HuH-7 (cell line): ENCODE measurements at regions not wholly inside any gene's neighbourhood (a gene's known extent, or its start where the extent isn't known, plus 50 kb on each side); places are given as distances from the start of the nearest gene placed in this dataset.
A peak's percentile ranks its signal among the peaks of the same experiment; 100 is the strongest.
"Not testable (repeated sequence)": the region's sequence is repeated elsewhere in the genome, so short reads cannot be mapped to it uniquely, and the experiment has no call there.

Experiments
- DNase-seq: peaks from one replicate; pipeline ENCODE4 v3.0.0; 2011; ENCODE audit warnings: low spot score

DNA sequence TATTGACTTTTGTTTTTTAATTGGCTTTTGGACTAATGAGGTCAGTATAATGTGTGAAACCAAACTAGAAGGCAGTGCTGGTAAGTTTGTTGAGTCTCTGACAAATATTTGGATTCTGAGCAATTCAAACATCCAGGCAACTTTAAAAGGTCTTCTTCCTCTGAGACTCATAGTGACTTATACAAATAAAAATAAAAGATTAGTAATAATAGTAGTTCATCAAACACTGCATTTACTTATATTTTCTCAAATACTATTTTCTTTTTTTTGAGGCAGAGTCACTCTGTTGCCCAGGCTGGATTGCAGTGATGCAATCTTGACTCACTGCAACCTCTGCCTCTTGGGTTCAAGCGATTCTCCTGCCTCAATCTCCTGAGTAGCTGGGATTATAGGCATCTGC is 337.9 kb downstream of the DAD1 start:
- no peak for DNase-seq

- DNase-seq = no peak
These were observed 339.3 kb downstream of the DAD1 start for GRCh38 chr14:22249770-22250169.

DNA sequence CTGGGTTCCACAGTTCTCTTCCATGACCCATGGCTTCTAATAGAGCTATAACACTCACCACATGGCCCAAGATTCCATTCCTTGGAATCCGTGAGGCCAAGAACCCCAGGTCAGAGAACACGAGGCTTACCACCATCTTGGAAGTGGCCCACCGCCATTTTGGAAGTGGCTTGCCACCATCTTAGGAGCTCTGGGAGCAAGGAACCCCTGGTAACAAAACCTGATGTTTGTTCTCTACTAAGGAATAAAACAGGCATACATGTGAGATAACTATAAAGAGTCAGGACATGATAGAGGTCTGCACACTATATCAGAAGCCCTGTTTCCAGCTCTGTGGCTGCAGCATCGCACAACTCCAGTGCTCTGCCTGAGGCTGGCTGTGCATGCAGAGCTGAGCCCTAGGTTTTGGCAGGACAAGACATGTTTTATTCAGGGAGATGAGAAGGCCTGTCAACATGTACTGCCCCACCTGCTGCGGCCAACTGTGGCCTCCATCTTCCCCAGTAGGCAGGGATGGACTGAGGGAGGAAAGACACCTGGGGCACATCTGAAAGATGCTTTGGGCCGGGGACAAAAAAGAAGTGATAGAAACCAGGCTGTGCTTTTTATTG is 344.9 kb downstream of the DAD1 start:
- DNase-seq = no peak

DNA sequence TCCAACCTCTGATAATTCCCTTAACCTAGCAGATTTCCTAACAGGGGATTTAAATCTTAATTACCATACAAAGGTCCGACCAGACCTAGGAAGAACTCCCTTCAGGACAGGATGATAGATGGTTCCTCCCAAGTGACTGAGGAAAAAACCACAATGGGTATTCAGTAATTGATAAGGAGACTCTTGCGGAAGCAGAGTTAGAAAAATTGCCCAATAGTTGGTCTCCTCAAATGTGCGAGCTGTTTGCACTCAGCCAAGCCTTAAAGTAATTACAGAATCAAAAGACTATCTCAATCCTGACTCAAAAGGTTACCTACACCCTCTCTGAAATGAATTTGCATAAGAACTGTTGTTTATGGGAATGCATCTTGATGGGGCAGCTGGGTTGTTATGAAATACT is 350.7 kb downstream of the DAD1 start:
- DNase-seq = not testable (repeated sequence)

- no peak for DNase-seq
These were observed 355.6 kb downstream of the DAD1 start for GRCh38 chr14:22233377-22233776.

GRCh38 chr14:22232933-22233332 is 356.1 kb downstream of the DAD1 start:
- DNase-seq = no peak

DNA sequence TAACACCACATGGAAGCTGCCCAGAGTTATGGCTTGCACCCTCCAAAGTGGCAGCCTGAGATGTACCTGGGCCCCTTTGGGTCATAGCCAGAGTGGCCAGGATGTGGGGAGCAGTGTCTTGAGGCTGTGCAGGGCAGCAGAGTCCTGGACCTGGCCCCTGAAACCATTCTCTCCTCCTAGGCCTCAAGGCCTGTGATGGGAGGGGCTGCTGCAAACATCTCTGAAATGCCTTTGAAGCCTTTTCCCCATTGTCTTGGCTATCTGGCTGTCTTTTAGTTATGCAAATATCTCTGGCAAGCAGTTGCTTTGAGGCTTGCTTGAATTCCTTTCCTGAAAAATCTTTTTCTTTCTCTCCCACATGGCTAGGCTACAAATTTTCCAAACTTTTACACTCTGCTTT is 356.5 kb downstream of the DAD1 start:
- no peak for DNase-seq

DNA sequence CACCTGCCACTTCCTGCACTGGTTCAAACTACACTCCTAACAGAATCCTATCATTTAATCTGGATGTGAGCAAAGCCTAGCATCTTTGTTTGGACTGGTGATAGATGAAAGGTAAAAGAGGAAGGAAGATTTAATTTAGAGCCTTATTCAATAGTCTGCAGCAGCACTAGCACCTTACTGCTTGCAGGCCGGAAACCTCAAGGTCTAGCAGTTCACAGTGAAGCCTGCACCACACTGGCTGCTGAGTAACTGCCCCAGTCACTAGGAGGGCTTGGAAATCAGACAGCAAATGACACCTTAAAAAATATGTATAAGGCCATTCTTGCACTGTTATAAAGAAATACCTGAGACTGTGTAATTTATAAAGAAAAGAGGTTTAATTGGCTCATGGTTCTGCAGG is 358.0 kb downstream of the DAD1 start:
- no peak for DNase-seq

- DNase-seq = no peak
These were observed 358.5 kb downstream of the DAD1 start for GRCh38 chr14:22230517-22230916.

GRCh38 chr14:22227084-22227483 is 361.9 kb downstream of the DAD1 start:
- DNase-seq = no peak

- DNase-seq = peak; percentile 3
These were observed 362.6 kb downstream of the DAD1 start for GRCh38 chr14:22226381-22226780.

DNA sequence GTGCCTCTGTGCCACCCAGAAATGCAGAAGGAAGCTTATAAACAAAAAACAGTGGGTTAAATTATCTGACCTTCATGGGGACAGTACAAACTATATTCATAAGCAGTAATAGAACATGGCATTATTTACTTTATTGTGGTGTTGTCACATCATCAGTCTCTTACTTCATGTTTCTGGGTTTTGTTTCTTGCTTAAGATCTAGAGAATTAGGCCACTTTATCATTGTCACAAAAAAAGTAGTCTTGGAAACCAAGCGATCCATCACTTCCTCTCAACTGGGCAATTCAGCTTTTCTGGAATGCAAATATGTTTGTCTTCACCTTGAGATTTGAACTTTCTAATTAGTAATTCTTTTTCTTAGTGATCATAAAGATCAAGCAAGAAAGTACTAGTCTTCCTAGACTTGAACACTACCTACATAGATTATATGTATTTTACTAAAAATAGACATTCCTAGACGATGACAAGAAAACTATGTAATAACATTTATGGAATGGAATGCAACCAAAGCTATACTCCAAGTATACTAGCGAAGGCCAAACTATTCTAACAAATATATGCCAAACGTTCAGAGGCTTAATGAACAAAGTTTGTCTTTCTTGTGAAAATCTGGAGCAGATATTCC is 363.4 kb downstream of the DAD1 start:
- no peak for DNase-seq

DNA sequence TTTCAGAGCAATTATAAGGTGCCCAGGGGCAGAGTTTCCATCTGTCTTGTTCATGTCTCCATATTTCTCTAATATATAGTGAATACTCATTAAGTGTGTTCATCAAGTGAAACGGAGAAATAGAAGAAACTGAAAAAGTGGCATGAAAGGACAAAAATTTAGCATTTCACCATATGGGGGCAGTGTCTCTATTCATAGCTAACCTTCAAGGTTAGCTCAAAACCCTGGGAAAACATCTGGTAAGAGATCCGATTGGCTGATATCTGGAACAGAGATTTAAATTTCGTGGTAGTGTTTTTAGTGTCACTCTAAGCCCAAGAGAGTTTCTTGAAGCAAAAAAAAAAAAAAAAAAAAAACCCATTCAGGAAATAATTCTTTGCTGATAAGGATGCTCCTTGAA is 367.5 kb downstream of the DAD1 start:
- peak; percentile 14 for DNase-seq

DNA sequence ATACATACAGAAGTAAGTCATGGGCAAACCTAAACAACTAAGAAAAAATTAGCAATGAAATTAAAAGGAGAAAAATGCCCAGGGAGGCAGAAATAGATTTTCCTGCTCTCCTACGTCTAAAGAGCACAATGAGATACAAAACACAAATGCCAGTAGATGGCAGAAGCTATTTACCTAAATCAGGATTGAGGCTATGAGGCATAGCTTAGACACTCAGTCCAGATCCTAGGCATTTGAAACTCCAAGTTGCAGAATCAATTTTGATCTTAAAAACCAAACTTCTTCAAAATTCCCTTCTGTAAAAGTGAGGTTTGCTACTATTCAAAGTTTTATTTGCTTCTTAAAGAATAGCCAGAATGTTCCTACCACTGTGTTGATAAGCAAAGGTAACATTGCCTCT is 368.6 kb downstream of the DAD1 start:
- DNase-seq = no peak

- no peak for DNase-seq
These were observed 370.3 kb downstream of the DAD1 start for GRCh38 chr14:22218728-22219127.

DNA sequence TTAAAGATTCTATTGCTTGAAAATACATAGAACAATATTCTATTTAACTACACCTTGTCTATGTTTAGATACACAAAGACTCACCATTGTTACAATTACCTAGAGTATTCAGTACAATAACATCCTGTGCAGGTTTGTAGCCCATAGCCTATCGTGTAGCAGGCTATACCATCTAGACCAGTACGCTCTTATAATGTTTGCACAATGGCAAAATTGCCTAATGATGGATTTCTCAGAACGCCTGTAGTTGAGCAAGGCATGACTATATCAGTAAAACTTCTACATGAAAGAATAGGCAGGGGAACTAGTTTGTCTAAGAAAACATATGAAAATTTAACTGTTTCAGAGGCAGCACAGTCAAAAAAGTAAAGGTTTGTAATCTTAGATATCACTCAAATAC is 375.9 kb downstream of the DAD1 start:
- no peak for DNase-seq

- no peak for DNase-seq
These were observed 378.1 kb downstream of the DAD1 start for GRCh38 chr14:22210906-22211305.

DNA sequence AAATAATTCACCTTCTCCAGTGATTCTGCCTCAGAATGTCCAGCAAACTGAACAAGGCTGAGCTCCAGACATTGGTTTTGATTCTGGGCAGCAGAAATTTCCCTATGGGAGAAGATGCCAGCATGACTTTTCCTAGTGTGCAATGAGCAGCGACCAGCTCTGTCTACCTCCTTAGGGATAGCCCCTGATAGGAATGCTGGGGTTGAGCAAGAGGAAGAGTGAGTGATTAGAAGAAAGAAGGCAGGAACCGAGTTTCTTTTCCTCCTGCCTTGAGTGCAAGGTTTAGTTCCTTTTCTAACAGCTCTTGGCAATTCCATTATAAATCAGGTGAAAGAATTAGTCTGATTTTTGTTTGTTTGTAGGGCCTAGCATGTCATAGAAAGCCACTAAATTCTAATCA is 379.0 kb downstream of the DAD1 start:
- no peak for DNase-seq

DNA sequence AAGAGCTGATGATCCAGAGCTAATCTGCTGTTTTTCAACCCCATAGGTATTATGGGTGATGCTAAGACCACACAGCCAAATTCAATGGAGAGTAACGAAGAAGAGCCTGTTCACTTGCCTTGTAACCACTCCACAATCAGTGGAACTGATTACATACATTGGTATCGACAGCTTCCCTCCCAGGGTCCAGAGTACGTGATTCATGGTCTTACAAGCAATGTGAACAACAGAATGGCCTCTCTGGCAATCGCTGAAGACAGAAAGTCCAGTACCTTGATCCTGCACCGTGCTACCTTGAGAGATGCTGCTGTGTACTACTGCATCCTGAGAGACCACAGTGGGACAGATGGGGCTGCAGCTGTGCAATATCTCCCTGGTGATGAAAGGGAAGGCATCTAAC is 386.0 kb downstream of the DAD1 start:
- no peak for DNase-seq

DNA sequence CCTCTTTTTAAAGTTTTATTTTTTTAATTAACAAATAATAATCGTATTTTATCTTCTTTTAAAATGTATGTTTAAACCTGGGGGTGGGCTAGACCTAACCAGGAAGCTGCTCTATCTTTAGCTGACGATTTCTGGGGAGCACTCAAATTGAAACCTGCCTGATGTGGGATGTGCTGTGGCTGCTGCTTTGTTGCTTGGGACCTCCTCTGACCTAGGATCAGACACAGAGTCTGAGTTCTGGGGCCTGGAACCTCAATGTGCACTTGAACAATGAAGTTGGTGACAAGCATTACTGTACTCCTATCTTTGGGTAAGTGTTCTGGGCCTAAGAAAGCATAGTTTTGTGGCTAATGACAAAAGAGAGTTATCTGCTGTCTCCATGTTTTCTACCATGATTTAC is 386.7 kb downstream of the DAD1 start:
- no peak for DNase-seq

GRCh38 chr14:22200977-22201605 is 387.9 kb downstream of the DAD1 start:
- peak; percentile 20 for DNase-seq

GRCh38 chr14:22200131-22200530 is 388.9 kb downstream of the DAD1 start:
- not testable (repeated sequence) for DNase-seq

DNA sequence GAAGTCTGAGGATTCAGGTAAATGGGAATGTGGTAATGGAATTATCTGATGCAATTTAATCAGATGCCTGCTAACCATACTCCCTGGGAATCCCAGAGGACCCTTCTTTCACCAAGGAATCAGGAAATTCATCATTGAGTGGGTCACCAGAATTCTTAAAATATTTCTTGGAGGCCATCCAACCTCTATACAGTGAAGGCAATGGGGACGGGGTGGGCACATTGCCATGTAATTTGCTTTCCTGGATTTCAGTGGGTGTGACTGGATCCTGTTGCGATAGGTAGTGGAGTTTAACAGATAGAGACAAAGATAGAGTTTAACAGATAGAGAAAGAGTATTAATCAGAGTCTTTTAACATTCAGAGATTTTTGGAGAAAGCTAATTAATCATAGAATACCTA is 394.4 kb downstream of the DAD1 start:
- no peak for DNase-seq
